NT2/D1 (cell line): ENCODE measurements at regions not wholly inside any gene's neighbourhood (a gene's known extent, or its start where the extent isn't known, plus 50 kb on each side); places are given as distances from the start of the nearest gene placed in this dataset.

Experiments used
- SUZ12 ChIP-seq: IDR thresholded peaks from 2 replicates; pipeline ENCODE4 v1.6.1; 2011; ENCODE audit not compliant: insufficient read length, insufficient read depth; ENCODE audit errors: extremely low read depth
- YY1 ChIP-seq: IDR thresholded peaks from 2 replicates; pipeline ENCODE4 v1.6.1; 2011; ENCODE audit not compliant: insufficient read length, insufficient read depth
- ZNF274 ChIP-seq: IDR thresholded peaks from 2 replicates; pipeline ENCODE4 v1.6.1; 2011; ENCODE audit warnings: mild to moderate bottlenecking, low read depth, low read length

DNA sequence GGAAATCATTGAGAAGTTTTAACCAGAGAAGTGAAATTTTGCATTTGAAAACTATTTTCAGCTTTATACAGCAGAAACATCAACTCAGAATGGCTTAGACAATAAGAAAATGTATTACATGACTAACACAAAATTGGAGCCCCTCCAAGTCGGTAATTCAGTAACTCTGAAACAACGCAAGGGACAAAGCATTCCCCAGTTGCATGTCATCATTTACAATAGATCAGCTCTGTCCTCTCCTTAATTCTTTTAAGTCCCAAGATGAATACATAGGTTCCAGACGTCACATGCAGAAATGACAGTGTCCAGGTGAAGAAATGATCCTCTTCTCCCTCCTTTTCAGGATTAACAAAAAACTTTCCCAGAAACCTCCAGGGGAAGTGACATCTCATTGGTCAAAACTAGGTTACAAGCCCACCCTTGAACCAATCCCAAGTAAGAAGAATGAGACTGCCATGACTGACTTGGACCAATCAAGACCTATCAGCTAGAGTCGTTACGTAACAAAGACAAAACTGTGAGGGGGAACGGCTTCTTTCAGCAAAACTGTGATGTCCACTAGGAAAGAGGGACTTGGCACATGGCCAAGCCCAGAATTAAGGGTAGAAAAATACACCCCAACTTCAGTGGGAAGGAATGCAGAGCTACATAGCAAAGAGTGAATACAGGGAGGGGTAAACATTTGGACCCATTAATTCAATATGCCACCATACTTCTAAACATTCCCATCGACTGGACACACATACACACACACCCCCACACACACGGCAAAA lies 114.3 kb upstream of the PRNP start:
- TF ChIP-seq YY1 (no peak), ZNF274 (no peak), SUZ12 (no peak)
